ENCODE measurements at regions not wholly inside any gene's neighbourhood (a gene's known extent, or its start where the extent isn't known, plus 50 kb on each side); places are given as distances from the start of the nearest gene placed in this dataset.

DNA sequence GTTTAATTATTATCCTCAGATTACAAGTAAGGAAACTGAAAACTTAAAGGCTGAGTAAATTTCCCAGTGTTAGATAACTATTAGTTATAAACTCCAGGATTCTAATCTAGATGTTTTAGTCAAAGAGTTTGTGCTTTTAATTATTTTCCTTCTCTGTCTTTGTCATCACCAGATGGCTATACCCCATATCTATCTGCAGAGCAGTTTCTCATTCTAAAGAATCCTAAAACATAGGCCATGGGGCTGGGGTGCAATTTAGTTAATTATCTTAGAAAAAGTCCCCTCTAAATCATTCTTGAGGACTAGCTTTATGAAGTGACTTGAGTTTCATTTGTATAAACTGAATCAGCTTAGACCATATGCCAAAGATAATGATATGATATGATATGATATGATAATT is 556.3 kb upstream of the ANO5 start:
- no peak overlapping the region for H3K4me3 ChIP-seq (ENCODE audit: low read depth, low read length)
- TF ChIP-seq, protein P1, sequence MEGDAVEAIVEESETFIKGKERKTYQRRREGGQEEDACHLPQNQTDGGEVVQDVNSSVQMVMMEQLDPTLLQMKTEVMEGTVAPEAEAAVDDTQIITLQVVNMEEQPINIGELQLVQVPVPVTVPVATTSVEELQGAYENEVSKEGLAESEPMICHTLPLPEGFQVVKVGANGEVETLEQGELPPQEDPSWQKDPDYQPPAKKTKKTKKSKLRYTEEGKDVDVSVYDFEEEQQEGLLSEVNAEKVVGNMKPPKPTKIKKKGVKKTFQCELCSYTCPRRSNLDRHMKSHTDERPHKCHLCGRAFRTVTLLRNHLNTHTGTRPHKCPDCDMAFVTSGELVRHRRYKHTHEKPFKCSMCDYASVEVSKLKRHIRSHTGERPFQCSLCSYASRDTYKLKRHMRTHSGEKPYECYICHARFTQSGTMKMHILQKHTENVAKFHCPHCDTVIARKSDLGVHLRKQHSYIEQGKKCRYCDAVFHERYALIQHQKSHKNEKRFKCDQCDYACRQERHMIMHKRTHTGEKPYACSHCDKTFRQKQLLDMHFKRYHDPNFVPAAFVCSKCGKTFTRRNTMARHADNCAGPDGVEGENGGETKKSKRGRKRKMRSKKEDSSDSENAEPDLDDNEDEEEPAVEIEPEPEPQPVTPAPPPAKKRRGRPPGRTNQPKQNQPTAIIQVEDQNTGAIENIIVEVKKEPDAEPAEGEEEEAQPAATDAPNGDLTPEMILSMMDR (IDR thresholded peaks at IDR 0.05; ENCODE audit: insufficient read depth, low read depth, low read length, missing control alignments): no peak
- no peak for DNase-seq (ENCODE audit: low read depth)

DNA sequence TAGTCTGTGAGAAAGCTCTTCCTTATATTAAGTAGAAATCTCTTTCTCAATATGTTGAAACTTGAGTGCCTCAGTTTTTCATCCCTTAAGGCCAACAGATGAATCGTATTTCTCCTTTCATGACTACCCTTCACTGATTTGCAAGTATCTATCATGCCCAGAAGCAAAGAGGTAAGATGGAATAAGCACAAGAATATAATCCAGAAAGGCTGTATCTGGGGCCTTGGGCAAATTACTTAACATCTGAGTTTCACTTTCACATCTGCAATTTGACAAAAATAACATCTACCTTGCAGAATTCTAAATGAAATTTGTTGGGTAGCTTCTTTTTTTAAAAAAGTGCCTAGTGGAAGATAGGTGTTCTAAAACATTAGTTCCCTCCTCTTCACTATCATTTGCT is 552.4 kb upstream of the ANO5 start:
- no peak overlapping the region for H3K4me3 ChIP-seq (ENCODE audit: low read depth, low read length)
- DNase-seq (ENCODE audit: low read depth): no peak
- TF ChIP-seq, protein P1 (IDR thresholded peaks at IDR 0.05; ENCODE audit: insufficient read depth, low read depth, low read length, missing control alignments): no peak

DNA sequence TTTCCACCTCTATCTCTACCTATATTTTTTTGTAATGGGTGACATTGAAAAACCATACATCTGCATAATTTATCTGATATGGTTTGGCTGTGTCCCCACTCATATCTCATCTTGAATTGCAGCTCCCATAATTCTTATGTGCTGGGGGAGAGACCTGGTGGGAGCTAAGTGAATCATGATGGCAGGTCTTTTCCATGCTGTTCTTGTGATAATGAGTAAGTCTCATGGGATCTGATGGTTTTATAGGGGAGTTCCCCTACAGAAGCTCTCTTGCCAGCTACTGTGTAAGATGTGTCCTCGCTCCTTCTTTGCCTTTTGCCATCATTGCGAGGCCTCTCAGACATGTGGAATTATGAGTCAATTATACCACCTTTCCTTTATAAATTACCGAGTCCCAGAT is 551.0 kb upstream of the ANO5 start:
- TF ChIP-seq, protein P1 (IDR thresholded peaks at IDR 0.05; ENCODE audit: insufficient read depth, low read depth, low read length, missing control alignments): no peak
- no peak overlapping the region for H3K4me3 ChIP-seq (ENCODE audit: low read depth, low read length)
- DNase-seq (ENCODE audit: low read depth): no peak

DNA sequence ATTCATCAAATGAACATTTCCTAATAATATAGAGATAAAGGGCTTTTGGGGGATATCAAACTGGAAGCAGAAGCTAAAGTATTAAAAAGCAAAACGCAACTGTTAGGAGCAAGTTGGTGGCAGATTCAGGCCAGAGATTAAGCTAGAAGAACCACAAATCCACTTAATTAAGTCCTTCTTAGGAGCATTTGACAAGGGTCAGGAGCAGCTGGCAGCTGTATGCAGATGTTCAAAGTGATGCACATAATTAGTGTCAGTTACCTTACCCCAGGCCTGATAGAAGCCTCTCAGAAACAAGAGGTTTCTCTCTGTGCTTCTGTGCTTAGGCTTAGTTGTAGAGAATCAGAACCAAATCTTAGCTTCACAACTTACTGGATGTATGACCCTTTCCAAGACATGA is 546.5 kb upstream of the ANO5 start:
- no peak for DNase-seq (ENCODE audit: low read depth)
- TF ChIP-seq, protein P1 (IDR thresholded peaks at IDR 0.05; ENCODE audit: insufficient read depth, low read depth, low read length, missing control alignments): no peak
- no peak overlapping the region for H3K4me3 ChIP-seq (ENCODE audit: low read depth, low read length)

DNA sequence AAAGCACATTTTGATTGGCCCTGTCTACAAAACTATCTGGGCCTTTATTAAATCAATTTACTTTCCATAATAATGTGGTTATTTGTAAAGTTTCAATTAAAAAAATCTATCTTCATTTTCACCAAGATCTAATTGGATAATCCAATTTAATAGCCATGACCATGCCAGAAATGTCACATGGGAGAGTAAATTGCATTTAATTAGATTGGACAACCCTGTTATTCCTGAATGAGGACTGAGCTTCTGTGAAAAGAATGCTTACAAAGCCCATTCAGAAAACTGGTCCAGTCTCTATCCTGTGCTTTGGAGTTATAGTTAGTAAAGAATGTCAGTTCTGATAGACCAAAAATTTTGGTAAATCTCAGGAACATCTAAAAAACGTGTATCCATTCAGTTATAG is 541.9 kb upstream of the ANO5 start:
- TF ChIP-seq, protein P1 (IDR thresholded peaks at IDR 0.05; ENCODE audit: insufficient read depth, low read depth, low read length, missing control alignments): no peak
- H3K4me3 ChIP-seq (ENCODE audit: low read depth, low read length): no peak overlapping the region
- DNase-seq (ENCODE audit: low read depth): no peak

DNA sequence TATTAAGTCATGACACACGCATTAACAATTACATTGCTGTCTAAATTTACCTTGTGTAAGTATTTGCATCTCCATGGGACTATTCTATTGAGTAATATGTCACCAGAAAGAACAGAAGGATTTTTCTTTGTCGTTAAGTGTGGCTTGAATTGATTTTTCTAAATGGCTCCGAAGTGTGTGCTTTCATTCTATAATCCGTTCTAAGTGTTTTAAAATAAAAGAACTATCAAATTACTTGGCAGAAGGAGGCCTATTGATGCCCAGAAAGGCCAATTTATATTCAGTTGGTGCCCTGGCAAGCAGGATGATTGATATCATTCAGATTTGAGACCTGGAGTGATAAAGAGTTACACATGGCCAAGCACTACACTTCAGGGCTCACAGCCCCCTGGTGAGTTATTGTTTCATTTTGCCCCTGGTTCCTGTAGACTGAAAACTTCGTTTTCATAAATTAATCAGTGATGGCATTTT is 538.9 kb upstream of the ANO5 start:
- no peak for DNase-seq (ENCODE audit: low read depth)
- H3K4me3 ChIP-seq (ENCODE audit: low read depth, low read length): no peak overlapping the region
- TF ChIP-seq, protein P1 (IDR thresholded peaks at IDR 0.05; ENCODE audit: insufficient read depth, low read depth, low read length, missing control alignments): no peak

DNA sequence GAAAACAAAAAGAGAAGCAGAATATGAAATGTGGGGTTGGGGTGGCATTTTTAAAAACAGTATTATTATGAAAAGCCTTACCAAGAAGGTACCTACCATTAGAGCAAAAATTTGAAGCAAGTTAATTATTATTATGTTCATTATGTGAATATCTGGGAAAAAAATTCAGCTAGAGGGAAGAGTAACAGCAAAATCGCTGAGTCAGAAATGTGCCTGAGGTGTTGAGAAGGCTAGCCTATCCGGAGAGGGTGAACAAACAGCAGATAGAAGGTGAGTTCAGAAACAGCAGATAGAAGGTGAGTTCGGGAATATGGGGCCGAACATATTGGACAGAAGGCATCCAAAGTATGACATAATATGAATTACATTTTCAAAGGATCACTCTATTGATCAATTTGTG is 536.8 kb upstream of the ANO5 start:
- no peak overlapping the region for H3K4me3 ChIP-seq (ENCODE audit: low read depth, low read length)
- DNase-seq (ENCODE audit: low read depth): no peak

More for the DNA sequence above, 536.8 kb upstream of the ANO5 start:
- TF ChIP-seq, protein P1 (IDR thresholded peaks at IDR 0.05; ENCODE audit: insufficient read depth, low read depth, low read length, missing control alignments): no peak

Measured in GM12865 (cell line).